Panc1 (cell line): ENCODE measurements at regions not wholly inside any gene's neighbourhood (a gene's known extent, or its start where the extent isn't known, plus 50 kb on each side); places are given as distances from the start of the nearest gene placed in this dataset.

Source experiments
- POLR2AphosphoS5 ChIP-seq: IDR thresholded peaks from 2 replicates; pipeline ENCODE4 v1.6.1; 2012; ENCODE audit warnings: mild to moderate bottlenecking, low read depth, low read length, moderate library complexity
- SIN3A ChIP-seq: IDR thresholded peaks from 2 replicates; pipeline ENCODE4 v1.6.1; 2012; ENCODE audit warnings: low read depth, mild to moderate bottlenecking, low read length, moderate library complexity, borderline replicate concordance; ENCODE audit not compliant: insufficient read depth
- TCF7L2 ChIP-seq: IDR thresholded peaks from 2 replicates; pipeline ENCODE4 v1.6.1; 2011; ENCODE audit warnings: mild to moderate bottlenecking, low read depth, low read length, inconsistent platforms
- TF ChIP-seq, protein P1 (sequence below): fragments of 450-650 bp; IDR thresholded peaks from 2 replicates; pipeline ENCODE4 v1.5.1; 2017; ENCODE audit warnings: mild to moderate bottlenecking
- TF ChIP-seq, protein P2 (sequence below), 2 experiments: IDR thresholded peaks; 2 replicates each; pipeline ENCODE4 v1.6.1; 2011 to 2012; ENCODE audit warnings: low read depth in 2 of 2, control low read depth in 1 of 2, low read length in 1 of 2, mild to moderate bottlenecking in 1 of 2, moderate library complexity in 1 of 2; ENCODE audit not compliant: insufficient read depth in 1 of 2

- TF ChIP-seq POLR2AphosphoS5 (no peak), TCF7L2 (no peak), SIN3A (no peak)
- TF ChIP-seq, protein P1, sequence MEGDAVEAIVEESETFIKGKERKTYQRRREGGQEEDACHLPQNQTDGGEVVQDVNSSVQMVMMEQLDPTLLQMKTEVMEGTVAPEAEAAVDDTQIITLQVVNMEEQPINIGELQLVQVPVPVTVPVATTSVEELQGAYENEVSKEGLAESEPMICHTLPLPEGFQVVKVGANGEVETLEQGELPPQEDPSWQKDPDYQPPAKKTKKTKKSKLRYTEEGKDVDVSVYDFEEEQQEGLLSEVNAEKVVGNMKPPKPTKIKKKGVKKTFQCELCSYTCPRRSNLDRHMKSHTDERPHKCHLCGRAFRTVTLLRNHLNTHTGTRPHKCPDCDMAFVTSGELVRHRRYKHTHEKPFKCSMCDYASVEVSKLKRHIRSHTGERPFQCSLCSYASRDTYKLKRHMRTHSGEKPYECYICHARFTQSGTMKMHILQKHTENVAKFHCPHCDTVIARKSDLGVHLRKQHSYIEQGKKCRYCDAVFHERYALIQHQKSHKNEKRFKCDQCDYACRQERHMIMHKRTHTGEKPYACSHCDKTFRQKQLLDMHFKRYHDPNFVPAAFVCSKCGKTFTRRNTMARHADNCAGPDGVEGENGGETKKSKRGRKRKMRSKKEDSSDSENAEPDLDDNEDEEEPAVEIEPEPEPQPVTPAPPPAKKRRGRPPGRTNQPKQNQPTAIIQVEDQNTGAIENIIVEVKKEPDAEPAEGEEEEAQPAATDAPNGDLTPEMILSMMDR: no peak
- TF ChIP-seq, protein P2, sequence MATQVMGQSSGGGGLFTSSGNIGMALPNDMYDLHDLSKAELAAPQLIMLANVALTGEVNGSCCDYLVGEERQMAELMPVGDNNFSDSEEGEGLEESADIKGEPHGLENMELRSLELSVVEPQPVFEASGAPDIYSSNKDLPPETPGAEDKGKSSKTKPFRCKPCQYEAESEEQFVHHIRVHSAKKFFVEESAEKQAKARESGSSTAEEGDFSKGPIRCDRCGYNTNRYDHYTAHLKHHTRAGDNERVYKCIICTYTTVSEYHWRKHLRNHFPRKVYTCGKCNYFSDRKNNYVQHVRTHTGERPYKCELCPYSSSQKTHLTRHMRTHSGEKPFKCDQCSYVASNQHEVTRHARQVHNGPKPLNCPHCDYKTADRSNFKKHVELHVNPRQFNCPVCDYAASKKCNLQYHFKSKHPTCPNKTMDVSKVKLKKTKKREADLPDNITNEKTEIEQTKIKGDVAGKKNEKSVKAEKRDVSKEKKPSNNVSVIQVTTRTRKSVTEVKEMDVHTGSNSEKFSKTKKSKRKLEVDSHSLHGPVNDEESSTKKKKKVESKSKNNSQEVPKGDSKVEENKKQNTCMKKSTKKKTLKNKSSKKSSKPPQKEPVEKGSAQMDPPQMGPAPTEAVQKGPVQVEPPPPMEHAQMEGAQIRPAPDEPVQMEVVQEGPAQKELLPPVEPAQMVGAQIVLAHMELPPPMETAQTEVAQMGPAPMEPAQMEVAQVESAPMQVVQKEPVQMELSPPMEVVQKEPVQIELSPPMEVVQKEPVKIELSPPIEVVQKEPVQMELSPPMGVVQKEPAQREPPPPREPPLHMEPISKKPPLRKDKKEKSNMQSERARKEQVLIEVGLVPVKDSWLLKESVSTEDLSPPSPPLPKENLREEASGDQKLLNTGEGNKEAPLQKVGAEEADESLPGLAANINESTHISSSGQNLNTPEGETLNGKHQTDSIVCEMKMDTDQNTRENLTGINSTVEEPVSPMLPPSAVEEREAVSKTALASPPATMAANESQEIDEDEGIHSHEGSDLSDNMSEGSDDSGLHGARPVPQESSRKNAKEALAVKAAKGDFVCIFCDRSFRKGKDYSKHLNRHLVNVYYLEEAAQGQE (IDR thresholded peaks at IDR 0.05; ENCODE audit: insufficient read depth in 1 of 2, low read depth in 2 of 2, low read length in 1 of 2): no peak
Observed at GRCh38 chr3:67804089-67804488, 149.7 kb upstream of the SUCLG2 start.
